NT2/D1 (cell line): ENCODE measurements at regions not wholly inside any gene's neighbourhood (a gene's known extent, or its start where the extent isn't known, plus 50 kb on each side); places are given as distances from the start of the nearest gene placed in this dataset.

Experiments
- YY1 ChIP-seq: IDR thresholded peaks from 2 replicates; pipeline ENCODE4 v1.6.1; 2011; ENCODE audit not compliant: insufficient read length, insufficient read depth
- ZNF274 ChIP-seq: IDR thresholded peaks from 2 replicates; pipeline ENCODE4 v1.6.1; 2011; ENCODE audit warnings: mild to moderate bottlenecking, low read depth, low read length

DNA sequence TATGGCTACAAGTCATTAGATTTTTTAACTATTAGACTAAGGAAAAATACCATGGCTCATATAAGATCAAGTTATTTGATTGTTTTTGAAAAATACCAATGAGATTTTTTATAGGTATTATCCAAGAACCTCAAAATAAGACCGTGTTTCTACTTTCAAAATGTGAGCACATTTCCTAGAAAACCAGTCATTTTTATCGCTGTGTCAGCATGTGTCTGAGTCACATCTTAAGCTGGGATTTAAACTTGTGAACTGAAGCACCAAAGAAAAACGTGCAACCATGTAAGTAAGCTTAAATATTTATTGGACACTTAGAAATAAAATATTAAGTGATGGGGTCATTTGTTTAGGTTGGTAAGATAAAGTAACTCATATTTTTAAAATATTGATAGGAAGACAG, 1676.0 kb upstream of the NUDT12 start:
- TF ChIP-seq ZNF274 (no peak), YY1 (no peak)
